SK-N-SH (cell line): ENCODE measurements at regions not wholly inside any gene's neighbourhood (a gene's known extent, or its start where the extent isn't known, plus 50 kb on each side); places are given as distances from the start of the nearest gene placed in this dataset.

ENCODE experiments used
- EZH2phosphoT487 ChIP-seq: fragments of 200-600 bp; sonication (generic); IDR thresholded peaks from 2 replicates; pipeline ENCODE4 v1.6.1; 2017; ENCODE audit warnings: low read depth, mixed run types, mild to moderate bottlenecking, antibody characterized with exemption, moderate library complexity, borderline replicate concordance
- GABPA ChIP-seq: IDR thresholded peaks from 2 replicates; pipeline ENCODE4 v1.4.0; 2012; ENCODE audit warnings: low read depth, mild to moderate bottlenecking
- MXI1 ChIP-seq: IDR thresholded peaks from 2 replicates; pipeline ENCODE4 v1.6.1; 2012; ENCODE audit warnings: mild to moderate bottlenecking, low read depth, low read length, improper control_type of control experiment
- NFIC ChIP-seq: IDR thresholded peaks from 2 replicates; pipeline ENCODE4 v1.4.0; 2012; ENCODE audit warnings: borderline replicate concordance
- POLR2AphosphoS5 ChIP-seq: IDR thresholded peaks from 2 replicates; pipeline ENCODE4 v1.6.1; 2012; ENCODE audit warnings: low read depth, low read length
- RCOR1 ChIP-seq: fragments of 150-350 bp; IDR thresholded peaks from 2 replicates; pipeline ENCODE4 v1.6.1; 2017; ENCODE audit warnings: antibody characterized with exemption, low read length
- SIN3A ChIP-seq: IDR thresholded peaks from 2 replicates; pipeline ENCODE4 v1.6.1; 2012; ENCODE audit warnings: low read depth, mild to moderate bottlenecking, low read length, moderate library complexity, borderline replicate concordance
- SMC3 ChIP-seq: IDR thresholded peaks from 2 replicates; pipeline ENCODE4 v1.6.1; 2012; ENCODE audit warnings: low read depth, low read length, improper control_type of control experiment
- TAF1 ChIP-seq: IDR thresholded peaks from 2 replicates; pipeline ENCODE4 v1.6.1; 2012; ENCODE audit warnings: low read depth, mild to moderate bottlenecking, low read length, moderate library complexity, borderline replicate concordance
- TEAD4 ChIP-seq: IDR thresholded peaks from 2 replicates; pipeline ENCODE4 v1.4.0; 2012; ENCODE audit warnings: mild to moderate bottlenecking, borderline replicate concordance; ENCODE audit not compliant: insufficient read depth
- USF2 ChIP-seq: fragments of 150-350 bp; IDR thresholded peaks from 2 replicates; pipeline ENCODE4 v1.6.1; 2017; ENCODE audit warnings: antibody characterized with exemption, low read length, low read depth, borderline replicate concordance
- ZBTB33 ChIP-seq: IDR thresholded peaks from 2 replicates; pipeline ENCODE4 v1.4.0; 2012; ENCODE audit warnings: low read depth, borderline replicate concordance
- TF ChIP-seq, protein P1 (sequence below): fragments of 150-350 bp; IDR thresholded peaks from 2 replicates; pipeline ENCODE4 v1.6.1; 2016; ENCODE audit warnings: mild to moderate bottlenecking, low read depth, low read length
- TF ChIP-seq, protein P2 (sequence below): fragments of 200-600 bp; sonication (generic); IDR thresholded peaks from 2 replicates; pipeline ENCODE4 v1.6.1; 2017; ENCODE audit warnings: antibody characterized with exemption, mild to moderate bottlenecking, moderate library complexity

- TF ChIP-seq, protein P1, sequence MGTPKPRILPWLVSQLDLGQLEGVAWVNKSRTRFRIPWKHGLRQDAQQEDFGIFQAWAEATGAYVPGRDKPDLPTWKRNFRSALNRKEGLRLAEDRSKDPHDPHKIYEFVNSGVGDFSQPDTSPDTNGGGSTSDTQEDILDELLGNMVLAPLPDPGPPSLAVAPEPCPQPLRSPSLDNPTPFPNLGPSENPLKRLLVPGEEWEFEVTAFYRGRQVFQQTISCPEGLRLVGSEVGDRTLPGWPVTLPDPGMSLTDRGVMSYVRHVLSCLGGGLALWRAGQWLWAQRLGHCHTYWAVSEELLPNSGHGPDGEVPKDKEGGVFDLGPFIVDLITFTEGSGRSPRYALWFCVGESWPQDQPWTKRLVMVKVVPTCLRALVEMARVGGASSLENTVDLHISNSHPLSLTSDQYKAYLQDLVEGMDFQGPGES = no peak
- no peak for TF ChIP-seq TEAD4
- TF ChIP-seq, protein P2, sequence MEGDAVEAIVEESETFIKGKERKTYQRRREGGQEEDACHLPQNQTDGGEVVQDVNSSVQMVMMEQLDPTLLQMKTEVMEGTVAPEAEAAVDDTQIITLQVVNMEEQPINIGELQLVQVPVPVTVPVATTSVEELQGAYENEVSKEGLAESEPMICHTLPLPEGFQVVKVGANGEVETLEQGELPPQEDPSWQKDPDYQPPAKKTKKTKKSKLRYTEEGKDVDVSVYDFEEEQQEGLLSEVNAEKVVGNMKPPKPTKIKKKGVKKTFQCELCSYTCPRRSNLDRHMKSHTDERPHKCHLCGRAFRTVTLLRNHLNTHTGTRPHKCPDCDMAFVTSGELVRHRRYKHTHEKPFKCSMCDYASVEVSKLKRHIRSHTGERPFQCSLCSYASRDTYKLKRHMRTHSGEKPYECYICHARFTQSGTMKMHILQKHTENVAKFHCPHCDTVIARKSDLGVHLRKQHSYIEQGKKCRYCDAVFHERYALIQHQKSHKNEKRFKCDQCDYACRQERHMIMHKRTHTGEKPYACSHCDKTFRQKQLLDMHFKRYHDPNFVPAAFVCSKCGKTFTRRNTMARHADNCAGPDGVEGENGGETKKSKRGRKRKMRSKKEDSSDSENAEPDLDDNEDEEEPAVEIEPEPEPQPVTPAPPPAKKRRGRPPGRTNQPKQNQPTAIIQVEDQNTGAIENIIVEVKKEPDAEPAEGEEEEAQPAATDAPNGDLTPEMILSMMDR = no peak
- TF ChIP-seq ZBTB33 = no peak
- TF ChIP-seq TAF1 = no peak
- TF ChIP-seq USF2 = no peak
- TF ChIP-seq RCOR1 = no peak
- TF ChIP-seq SIN3A = no peak
- no peak for TF ChIP-seq POLR2AphosphoS5
- no peak for TF ChIP-seq SMC3
- no peak for TF ChIP-seq MXI1
- no peak for TF ChIP-seq NFIC
- TF ChIP-seq GABPA = no peak
- no peak for TF ChIP-seq EZH2phosphoT487
Observed at GRCh38 chr1:10916311-10916710, 96.1 kb upstream of the TARDBP start.
